Activated T-helper 17 cell treated with anti-CD3 and anti-CD28 coated beads, Interleukin-2, amount 50 U/mL, for 72 hours (primary cell): ENCODE measurements at regions not wholly inside any gene's neighbourhood (a gene's known extent, or its start where the extent isn't known, plus 50 kb on each side); places are given as distances from the start of the nearest gene placed in this dataset.
"Not testable (repeated sequence)": the region's sequence is repeated elsewhere in the genome, so short reads cannot be mapped to it uniquely, and the experiment has no call there.

ENCODE experiments used
- ATAC-seq: fragments of 150-1000 bp; cut with Tn5 transposase; replicated peaks from 2 replicates; pipeline ENCODE4 v1.10.0; 2021; ENCODE audit warnings: mild to moderate bottlenecking, moderate library complexity
- H3K27ac Mint-ChIP-seq: one replicate; pipeline ENCODE4 v1.8.0; 2022; ENCODE audit warnings: mixed read lengths
- H3K27me3 Mint-ChIP-seq: one replicate; pipeline ENCODE4 v1.8.0; 2022; ENCODE audit warnings: mixed read lengths
- H3K36me3 Mint-ChIP-seq: one replicate; pipeline ENCODE4 v1.8.0; 2022; ENCODE audit warnings: low read depth, mild to moderate bottlenecking, mixed read lengths
- H3K4me1 Mint-ChIP-seq: one replicate; pipeline ENCODE4 v1.8.0; 2022; ENCODE audit warnings: mixed read lengths
- H3K4me3 Mint-ChIP-seq: one replicate; pipeline ENCODE4 v1.8.0; 2022; ENCODE audit warnings: mild to moderate bottlenecking, mixed read lengths
- H3K9me3 Mint-ChIP-seq: one replicate; pipeline ENCODE4 v1.8.0; 2022; ENCODE audit warnings: mixed read lengths

GRCh38 chr20:55090286-55090685 is 614.9 kb downstream of the DOK5 start:
- no peaks in the 10 kb centered on the region for H3K27me3 Mint-ChIP-seq
- H3K4me3 Mint-ChIP-seq = no peak overlapping the region
- H3K4me1 Mint-ChIP-seq = no peaks in the 10 kb centered on the region
- H3K27ac Mint-ChIP-seq = no peak overlapping the region
- peaks cover 13% of the 10 kb centered on the region for H3K9me3 Mint-ChIP-seq
- no peaks in the 10 kb centered on the region for H3K36me3 Mint-ChIP-seq
- ATAC-seq = no peak

GRCh38 chr20:55086421-55086820 is 611.0 kb downstream of the DOK5 start:
- H3K4me3 Mint-ChIP-seq = no peak overlapping the region
- no peak overlapping the region for H3K27ac Mint-ChIP-seq
- ATAC-seq = no peak
- H3K9me3 Mint-ChIP-seq = peaks cover 8% of the 10 kb centered on the region
- H3K36me3 Mint-ChIP-seq = no peaks in the 10 kb centered on the region
- no peaks in the 10 kb centered on the region for H3K4me1 Mint-ChIP-seq
- no peaks in the 10 kb centered on the region for H3K27me3 Mint-ChIP-seq

- no peak overlapping the region for H3K4me3 Mint-ChIP-seq
- no peaks in the 10 kb centered on the region for H3K27me3 Mint-ChIP-seq
- H3K9me3 Mint-ChIP-seq = peaks cover 9% of the 10 kb centered on the region
- no peaks in the 10 kb centered on the region for H3K4me1 Mint-ChIP-seq
- H3K27ac Mint-ChIP-seq = no peak overlapping the region
- no peak for ATAC-seq
- H3K36me3 Mint-ChIP-seq = no peaks in the 10 kb centered on the region
These were observed 604.5 kb downstream of the DOK5 start for GRCh38 chr20:55079917-55080316.

GRCh38 chr20:55074266-55074840 is 599.0 kb downstream of the DOK5 start:
- ATAC-seq, H3K4me3 Mint-ChIP-seq, H3K36me3 Mint-ChIP-seq, H3K27ac Mint-ChIP-seq, H3K27me3 Mint-ChIP-seq, H3K4me1 Mint-ChIP-seq: not testable (repeated sequence)
- peaks cover 12% of the 10 kb centered on the region for H3K9me3 Mint-ChIP-seq

- Mint-ChIP-seq H3K27me3 (no peaks in the 10 kb centered on the region), H3K4me1 (no peaks in the 10 kb centered on the region), H3K36me3 (no peaks in the 10 kb centered on the region), H3K9me3 (peaks cover 8% of the 10 kb centered on the region), H3K27ac (no peak overlapping the region), H3K4me3 (no peak overlapping the region)
- no peak for ATAC-seq
These were observed 594.6 kb downstream of the DOK5 start for GRCh38 chr20:55070001-55070400.

- Mint-ChIP-seq H3K4me3 (no peak overlapping the region), H3K4me1 (no peaks in the 10 kb centered on the region), H3K36me3 (no peaks in the 10 kb centered on the region), H3K27me3 (no peaks in the 10 kb centered on the region), H3K9me3 (peaks cover 16% of the 10 kb centered on the region), H3K27ac (no peak overlapping the region)
- no peak for ATAC-seq
These were observed 591.9 kb downstream of the DOK5 start for GRCh38 chr20:55067158-55067825.

- Mint-ChIP-seq H3K4me1 (no peaks in the 10 kb centered on the region), H3K27me3 (no peaks in the 10 kb centered on the region), H3K9me3 (peaks cover 21% of the 10 kb centered on the region), H3K27ac (no peak overlapping the region), H3K4me3 (no peak overlapping the region), H3K36me3 (no peaks in the 10 kb centered on the region)
- no peak for ATAC-seq
These were observed 583.5 kb downstream of the DOK5 start for GRCh38 chr20:55058938-55059337.

GRCh38 chr20:55057779-55058415 is 582.5 kb downstream of the DOK5 start:
- Mint-ChIP-seq H3K36me3 (no peaks in the 10 kb centered on the region), H3K9me3 (peaks cover 18% of the 10 kb centered on the region), H3K27me3 (no peaks in the 10 kb centered on the region), H3K27ac (no peak overlapping the region), H3K4me1 (no peaks in the 10 kb centered on the region), H3K4me3 (no peak overlapping the region)
- ATAC-seq = no peak

GRCh38 chr20:55054453-55054852 is 579.1 kb downstream of the DOK5 start:
- H3K4me1 Mint-ChIP-seq = no peaks in the 10 kb centered on the region
- no peak overlapping the region for H3K4me3 Mint-ChIP-seq
- H3K27me3 Mint-ChIP-seq = no peaks in the 10 kb centered on the region
- H3K36me3 Mint-ChIP-seq = no peaks in the 10 kb centered on the region
- no peak overlapping the region for H3K27ac Mint-ChIP-seq
- H3K9me3 Mint-ChIP-seq = peaks cover 19% of the 10 kb centered on the region
- no peak for ATAC-seq

GRCh38 chr20:55053389-55053788 is 578.0 kb downstream of the DOK5 start:
- Mint-ChIP-seq H3K27me3 (no peaks in the 10 kb centered on the region), H3K4me3 (no peak overlapping the region), H3K36me3 (no peaks in the 10 kb centered on the region), H3K27ac (no peak overlapping the region), H3K4me1 (no peaks in the 10 kb centered on the region), H3K9me3 (peaks cover 19% of the 10 kb centered on the region)
- no peak for ATAC-seq

GRCh38 chr20:55052459-55052858 is 577.1 kb downstream of the DOK5 start:
- ATAC-seq = no peak
- Mint-ChIP-seq H3K4me3 (no peak overlapping the region), H3K36me3 (no peaks in the 10 kb centered on the region), H3K4me1 (no peaks in the 10 kb centered on the region), H3K27me3 (no peaks in the 10 kb centered on the region), H3K27ac (no peak overlapping the region), H3K9me3 (peaks cover 19% of the 10 kb centered on the region)

GRCh38 chr20:55038684-55039083 is 563.3 kb downstream of the DOK5 start:
- Mint-ChIP-seq H3K27me3 (no peaks in the 10 kb centered on the region), H3K4me3 (no peak overlapping the region), H3K9me3 (peaks cover 13% of the 10 kb centered on the region), H3K4me1 (no peaks in the 10 kb centered on the region), H3K36me3 (no peaks in the 10 kb centered on the region), H3K27ac (no peak overlapping the region)
- ATAC-seq = no peak

GRCh38 chr20:55031971-55032370 is 556.6 kb downstream of the DOK5 start:
- Mint-ChIP-seq H3K27me3 (no peaks in the 10 kb centered on the region), H3K4me3 (no peak overlapping the region)
- no peak for ATAC-seq

GRCh38 chr20:55014766-55015165 is 539.4 kb downstream of the DOK5 start:
- no peaks in the 10 kb centered on the region for H3K4me1 Mint-ChIP-seq
- H3K36me3 Mint-ChIP-seq = no peaks in the 10 kb centered on the region
- H3K27ac Mint-ChIP-seq = no peak overlapping the region
- no peak for ATAC-seq
- peaks cover 9% of the 10 kb centered on the region for H3K9me3 Mint-ChIP-seq
- no peak overlapping the region for H3K4me3 Mint-ChIP-seq
- H3K27me3 Mint-ChIP-seq = peaks cover 3% of the 10 kb centered on the region

More at GRCh38 chr20:55031971-55032370, 556.6 kb downstream of the DOK5 start:
- H3K27ac Mint-ChIP-seq = no peak overlapping the region
- no peaks in the 10 kb centered on the region for H3K36me3 Mint-ChIP-seq
- H3K4me1 Mint-ChIP-seq = no peaks in the 10 kb centered on the region
- peaks cover 21% of the 10 kb centered on the region for H3K9me3 Mint-ChIP-seq

- H3K9me3 Mint-ChIP-seq = peaks cover 5% of the 10 kb centered on the region
- no peak overlapping the region for H3K27ac Mint-ChIP-seq
- no peaks in the 10 kb centered on the region for H3K4me1 Mint-ChIP-seq
- no peaks in the 10 kb centered on the region for H3K27me3 Mint-ChIP-seq
- no peaks in the 10 kb centered on the region for H3K36me3 Mint-ChIP-seq
- no peak for ATAC-seq
- H3K4me3 Mint-ChIP-seq = no peak overlapping the region
These were observed 535.4 kb downstream of the DOK5 start for GRCh38 chr20:55010761-55011160.
